Activated CD4-positive, alpha-beta T cell treated with anti-CD3 and anti-CD28 coated beads for 24 hours (primary cell): ENCODE measurements at regions not wholly inside any gene's neighbourhood (a gene's known extent, or its start where the extent isn't known, plus 50 kb on each side); places are given as distances from the start of the nearest gene placed in this dataset.
A peak's percentile ranks its signal among the peaks of the same experiment; 100 is the strongest.

Experiments
- DNase-seq, 2 donors: peaks; one replicate each; pipeline ENCODE4 v3.0.0-alpha.2; 2020; ENCODE audit warnings: low read depth in 2 of 2

- DNase-seq: no peak
These were observed 196.7 kb upstream of the TBX20 start for GRCh38 chr7:35450456-35451214.

DNA sequence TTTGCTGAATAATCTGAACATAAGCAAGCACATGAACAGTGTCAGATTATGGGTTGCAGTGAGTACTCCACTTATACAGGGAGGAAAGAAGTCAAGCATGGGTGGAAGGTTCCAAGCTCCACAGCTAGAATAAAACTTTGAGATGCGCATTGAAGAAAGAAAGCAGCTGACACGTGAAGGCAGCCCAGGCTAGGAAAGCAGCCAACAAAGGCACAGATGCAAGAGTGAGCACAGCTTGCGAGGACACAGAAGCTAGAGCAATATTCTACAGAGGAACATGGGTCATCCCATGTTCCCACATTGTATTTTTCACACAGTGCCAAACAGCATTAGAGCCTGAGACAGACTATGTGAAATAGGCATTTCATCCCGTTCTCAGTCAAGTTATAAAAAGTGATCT, 194.6 kb upstream of the TBX20 start:
- no peak for DNase-seq

DNA sequence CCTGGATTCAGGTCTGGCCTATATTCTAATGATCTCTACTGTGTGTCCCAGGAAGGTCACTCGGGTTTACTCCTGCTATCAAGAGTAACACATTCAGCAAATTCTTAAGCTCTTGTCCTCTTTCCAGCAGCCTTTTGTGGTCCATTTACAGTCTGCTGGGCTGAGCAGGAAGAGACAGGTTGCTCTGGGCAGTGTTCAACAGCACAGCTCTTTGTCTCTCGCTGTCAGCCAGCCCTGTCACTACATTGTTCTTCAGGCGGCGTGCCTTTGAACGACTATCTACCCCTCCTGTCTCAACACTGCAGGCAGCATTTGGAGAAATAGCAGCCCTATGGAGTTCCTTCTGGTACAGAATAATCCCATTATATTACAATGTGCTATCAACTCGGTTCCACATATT, 192.2 kb upstream of the TBX20 start:
- DNase-seq: no peak

- DNase-seq: no peak
These were observed 183.8 kb upstream of the TBX20 start for GRCh38 chr7:35437619-35438275.

- DNase-seq: no peak
These were observed 182.6 kb upstream of the TBX20 start for GRCh38 chr7:35436452-35436851.

DNA sequence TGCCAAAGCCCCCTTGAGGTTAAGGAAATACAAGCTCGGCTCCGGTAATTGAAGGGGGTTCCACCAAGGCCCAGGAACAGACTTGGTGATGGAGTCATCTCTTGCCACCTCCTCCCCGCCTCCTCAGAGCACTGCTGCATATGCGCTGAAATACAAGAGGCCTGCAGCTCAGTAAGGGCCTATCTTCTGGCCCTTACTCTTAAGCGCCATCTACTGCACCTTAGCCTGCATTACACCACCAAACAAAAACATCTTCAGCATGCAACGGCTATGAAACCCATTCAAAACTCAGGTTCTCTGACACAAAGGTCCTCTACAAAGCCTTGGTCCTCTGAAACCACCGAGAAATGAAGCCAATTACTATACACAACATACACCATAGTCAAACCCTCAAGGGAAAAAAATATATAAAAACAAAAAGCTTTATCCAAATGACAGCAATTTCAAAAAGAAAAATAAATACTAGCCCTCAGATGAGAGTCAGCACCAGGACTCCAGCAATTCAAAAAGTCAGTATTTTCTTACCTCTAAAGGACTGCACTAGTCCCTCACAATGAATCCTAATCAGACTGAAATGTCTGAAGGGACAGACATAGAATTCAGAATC, 176.8 kb upstream of the TBX20 start:
- DNase-seq: no peak

DNA sequence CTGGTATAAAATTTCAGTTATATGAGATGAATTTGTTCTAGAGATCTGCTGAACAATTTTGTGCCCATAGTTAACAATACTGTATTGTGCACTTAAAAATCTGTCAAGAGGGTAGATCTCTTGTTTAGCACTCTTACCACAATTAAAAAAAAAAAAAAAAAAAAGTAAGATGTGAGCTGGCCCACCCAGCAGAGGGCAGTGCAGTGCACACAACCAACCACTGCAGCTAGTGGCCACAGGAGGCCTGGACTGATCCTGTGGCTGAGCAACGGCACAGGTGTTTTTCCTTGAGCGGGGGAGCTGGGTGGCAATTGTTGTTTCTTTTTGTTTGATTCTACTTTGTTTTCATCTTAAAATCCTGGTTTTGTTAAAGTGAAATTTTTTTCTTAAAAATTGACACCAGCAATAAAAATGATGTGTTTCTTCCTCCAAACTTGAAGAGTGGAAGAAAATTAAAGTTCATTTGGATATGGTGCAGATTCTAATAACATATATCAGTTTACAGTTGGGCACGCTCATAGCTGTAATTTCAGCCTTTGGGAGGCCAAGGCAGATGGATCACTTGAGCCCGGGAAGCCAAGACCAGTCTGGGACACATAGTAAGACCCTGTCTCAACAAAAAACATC, 171.1 kb upstream of the TBX20 start:
- peak; percentile 18 to 43 for DNase-seq

DNA sequence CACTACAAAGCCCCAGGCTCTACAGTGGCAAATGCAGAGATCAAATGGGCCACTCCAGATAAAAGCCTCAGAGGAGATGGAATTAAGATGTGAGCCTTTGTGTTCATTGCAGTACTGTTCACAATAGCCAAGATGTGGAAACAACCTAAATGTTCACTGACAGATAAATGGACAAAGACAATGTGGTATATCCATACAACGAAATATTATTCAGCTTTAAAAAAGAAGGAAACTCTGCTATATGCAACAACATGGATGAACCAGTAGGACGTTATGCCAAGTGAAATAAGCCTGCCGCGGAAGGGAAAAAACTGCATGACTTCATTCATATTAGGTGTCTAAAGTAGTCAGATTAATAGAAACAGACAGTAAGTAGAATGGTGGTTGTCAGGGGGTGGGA, 170.5 kb upstream of the TBX20 start:
- DNase-seq: no peak

GRCh38 chr7:35422715-35423114, 168.8 kb upstream of the TBX20 start:
- no peak for DNase-seq

DNA sequence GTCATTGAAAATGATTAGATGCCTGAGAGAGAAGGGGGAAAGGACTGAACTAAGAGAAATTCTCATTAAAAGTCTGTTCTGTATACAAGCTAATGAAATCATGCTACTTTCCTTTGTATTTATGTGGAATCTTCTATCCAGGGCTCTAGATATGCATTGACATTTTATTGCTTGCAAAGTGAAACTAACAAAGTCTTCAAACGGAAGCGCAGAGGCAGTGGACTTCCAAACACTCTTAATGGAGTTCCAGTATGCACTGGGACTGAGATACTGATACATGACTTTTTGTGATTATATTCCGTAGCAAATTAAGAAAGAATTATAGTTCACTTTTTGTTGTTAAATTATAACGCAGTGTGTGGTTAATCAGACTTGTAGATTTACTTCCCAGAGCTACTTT, 166.8 kb upstream of the TBX20 start:
- DNase-seq: no peak

DNA sequence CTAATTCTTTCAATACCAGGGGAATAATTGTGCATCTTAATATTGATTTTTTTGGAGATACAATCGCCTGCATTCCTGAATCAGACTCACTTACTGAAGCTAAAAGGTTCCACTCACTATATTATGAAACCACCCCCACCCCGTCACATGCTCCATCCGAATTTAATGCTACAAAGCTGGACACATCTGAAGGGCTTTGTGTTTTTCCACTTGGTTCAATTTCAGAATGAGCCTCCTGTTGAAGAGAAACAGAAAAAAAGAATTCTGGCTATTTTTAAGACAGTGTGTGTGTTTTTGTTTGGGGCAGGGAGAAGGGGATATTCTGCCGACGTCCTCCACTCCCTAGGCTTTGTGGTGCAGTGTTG, 165.5 kb upstream of the TBX20 start:
- DNase-seq: no peak

DNA sequence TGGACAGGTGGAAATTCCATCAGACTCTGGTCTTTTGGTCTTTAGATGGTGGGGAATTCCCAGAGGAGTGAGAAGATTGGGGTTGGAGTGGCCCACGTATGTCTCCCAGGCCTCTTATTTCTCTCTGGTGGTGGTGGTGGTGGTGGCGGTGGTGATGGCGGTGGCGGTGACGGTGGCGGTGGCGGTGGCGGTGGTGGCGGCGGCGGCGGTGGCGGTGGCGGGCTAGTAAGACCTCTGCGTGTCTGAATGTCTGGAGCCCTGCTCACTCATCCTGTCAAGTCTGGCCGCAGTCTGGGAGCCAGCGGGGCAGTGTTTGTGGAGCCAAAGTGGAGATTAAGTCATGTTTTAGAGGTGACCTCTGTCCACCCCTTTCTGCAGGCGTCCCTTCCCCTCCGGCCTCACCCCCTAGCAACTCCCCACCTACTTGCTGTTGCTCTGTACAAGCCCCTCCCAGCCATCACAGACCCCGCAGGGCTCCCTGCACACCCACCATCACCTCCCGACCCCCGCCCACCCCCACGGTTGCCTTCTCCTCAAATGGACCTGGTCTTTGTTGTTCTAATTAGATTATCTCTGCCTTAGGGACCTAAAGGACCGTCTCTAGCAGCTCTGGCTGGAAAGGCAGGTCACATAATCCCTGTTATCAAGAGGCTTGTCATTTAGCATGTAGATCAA, 165.0 kb upstream of the TBX20 start:
- no peak for DNase-seq

GRCh38 chr7:35416568-35416967, 162.7 kb upstream of the TBX20 start:
- DNase-seq: no peak

DNA sequence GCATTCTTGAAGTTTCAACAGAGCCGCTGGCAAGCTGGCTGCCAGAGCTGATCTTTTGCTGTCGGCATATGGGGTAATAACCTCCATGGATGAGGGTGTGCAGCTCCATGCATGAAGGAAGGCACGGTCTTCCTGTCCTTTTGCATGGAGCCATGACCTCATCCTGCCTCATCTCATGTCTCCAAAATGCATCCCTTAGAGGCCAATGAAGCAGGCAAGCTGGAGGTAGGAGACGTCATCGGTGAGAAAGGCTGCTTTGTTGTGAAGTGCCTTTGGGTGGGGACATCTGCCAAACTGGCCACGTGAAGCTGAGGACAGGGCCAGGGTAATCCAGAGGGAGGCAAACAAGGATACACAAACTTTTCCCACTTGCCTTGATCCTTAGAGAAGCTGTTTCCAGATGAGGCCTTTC, 161.5 kb upstream of the TBX20 start:
- no peak for DNase-seq

- no peak for DNase-seq
These were observed 157.4 kb upstream of the TBX20 start for GRCh38 chr7:35411331-35411730.

- no peak for DNase-seq
These were observed 151.6 kb upstream of the TBX20 start for GRCh38 chr7:35405461-35405860.

GRCh38 chr7:35401217-35401879, 147.4 kb upstream of the TBX20 start:
- DNase-seq: no peak

DNA sequence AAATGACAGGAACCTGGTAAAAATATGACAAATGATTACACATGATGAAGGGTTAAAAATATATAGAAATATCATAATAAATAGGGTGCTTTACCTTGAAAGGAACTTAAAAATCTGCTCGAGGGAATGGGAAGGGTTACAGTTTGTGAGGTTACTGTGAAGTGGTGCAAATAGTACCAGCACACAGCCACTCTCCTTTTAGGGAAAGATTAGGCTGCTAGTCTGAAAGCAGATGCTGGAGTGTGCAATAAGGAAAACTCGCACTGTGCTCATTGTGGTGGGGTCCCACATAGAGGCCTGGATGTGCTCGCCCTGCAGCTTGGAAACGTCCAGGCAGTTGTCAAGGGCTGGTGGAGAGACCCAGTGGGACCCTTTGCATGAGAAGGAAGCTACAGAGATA, 145.9 kb upstream of the TBX20 start:
- DNase-seq: no peak

DNA sequence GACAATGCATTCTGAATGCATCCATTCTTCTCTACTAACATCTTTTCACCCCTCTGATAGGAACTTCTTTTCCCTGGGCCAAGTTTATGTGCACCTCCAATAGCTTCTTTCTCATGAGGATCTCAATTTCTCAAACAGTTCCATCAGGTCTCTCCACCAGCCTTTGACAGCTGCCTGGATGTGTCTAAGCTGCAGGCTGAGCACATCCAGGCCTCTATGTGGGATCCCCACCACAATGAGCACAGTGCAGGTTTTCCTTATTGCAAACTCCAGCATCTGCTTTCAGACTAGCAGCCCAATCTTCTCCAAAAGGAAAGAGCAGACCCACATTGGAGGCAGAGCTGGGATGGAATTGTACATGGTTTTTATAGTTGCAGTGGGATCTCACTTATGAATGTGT, 145.3 kb upstream of the TBX20 start:
- no peak for DNase-seq

DNA sequence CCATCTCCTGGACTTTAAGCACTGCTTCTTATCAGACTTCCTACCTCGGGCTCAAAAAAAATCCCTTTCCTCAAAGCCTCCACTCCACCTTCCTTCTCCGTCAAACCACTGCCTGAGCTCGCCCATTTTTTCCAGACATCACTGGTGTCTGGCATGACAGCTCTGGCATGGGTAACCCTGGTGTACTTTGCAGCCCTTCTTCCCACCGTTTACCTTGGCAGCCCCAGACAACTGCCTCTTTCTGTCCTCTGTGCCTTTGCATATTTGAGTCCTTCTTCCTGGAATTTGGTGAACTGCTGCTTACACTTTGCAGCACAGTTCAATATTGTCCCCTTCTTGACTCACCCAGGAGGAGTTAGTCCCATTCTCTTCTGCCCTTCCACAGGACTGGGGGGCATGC, 144.6 kb upstream of the TBX20 start:
- DNase-seq: no peak

DNA sequence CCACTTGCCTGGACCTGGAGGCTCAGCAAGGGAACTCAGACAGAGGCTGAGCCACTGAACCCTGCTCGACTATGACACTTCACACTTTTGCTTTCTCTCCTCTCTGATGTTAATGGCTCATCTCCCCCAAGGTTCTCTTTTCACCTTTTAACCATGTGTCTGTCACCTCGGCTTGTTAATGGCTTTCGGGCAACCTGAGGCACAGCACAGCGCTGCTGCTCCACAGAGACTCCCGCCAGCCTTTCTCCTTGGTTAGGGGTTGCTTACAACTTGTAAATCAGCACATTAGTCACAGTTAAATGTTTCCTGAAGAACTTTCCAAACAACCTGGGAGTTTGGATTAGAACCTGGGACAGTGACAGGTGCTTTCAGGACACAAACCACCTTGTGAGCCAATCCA, 136.2 kb upstream of the TBX20 start:
- no peak for DNase-seq

GRCh38 chr7:35389636-35390035, 135.7 kb upstream of the TBX20 start:
- no peak for DNase-seq
